T-cell (primary cell): ENCODE measurements at regions not wholly inside any gene's neighbourhood (a gene's known extent, or its start where the extent isn't known, plus 50 kb on each side); places are given as distances from the start of the nearest gene placed in this dataset.

ENCODE experiments used
- ATAC-seq, 4 experiments: fragments of 200-7000 bp in 3 of 4; fragments of 150-1000 bp in 1 of 4; cut with Tn5 transposase; replicated peaks in 1 of 4; 1 replicate in 3 of 4; 2 replicates in 1 of 4; pipeline ENCODE4 v1.10.0; 2021; ENCODE audit warnings: moderate library complexity in 3 of 4, mild to moderate bottlenecking in 2 of 4, moderate number of reproducible peaks in 1 of 4
- CTCF ChIA-PET, 2 donors: fragments of 300-600 bp; sonication (Branson Sonifier 250); formaldehyde crosslinking; loops; one replicate each; lab custom pipeline; 2022; ENCODE audit warnings: antibody characterized with exemption in 2 of 2; lab: Charles Lee
- POLR2A ChIA-PET, 2 donors: fragments of 300-600 bp; sonication (Branson Sonifier 250); formaldehyde crosslinking; loops; one replicate each; lab custom pipeline; 2022; ENCODE audit warnings: antibody characterized with exemption in 2 of 2; lab: Charles Lee
- DNase-seq, 35 experiments: peaks; one replicate each; pipeline versions ENCODE4 v3.0.0 to v3.0.0-alpha.2; 2013 to 2023
- H3K27ac ChIP-seq: one replicate; pipeline ENCODE4 v1.5.1; 2013; ENCODE audit warnings: low read length
- H3K27me3 ChIP-seq, 2 experiments: replicated peaks in 1 of 2; 1 replicate in 1 of 2; 2 replicates in 1 of 2; pipeline versions ENCODE4 v1.6.1 to v1.7.0; 2013; ENCODE audit warnings: low read length in 1 of 2, mixed read lengths in 1 of 2; ENCODE audit not compliant: control insufficient read depth in 2 of 2, insufficient read depth in 2 of 2; ENCODE audit errors: extremely low read depth in 1 of 2
- H3K36me3 ChIP-seq, 2 donors: 1 replicate in 1 of 2; 2 replicates in 1 of 2; pipeline versions ENCODE4 v1.6.1 to v1.7.0; 2013; ENCODE audit warnings: low read length in 1 of 2; ENCODE audit not compliant: control insufficient read depth in 2 of 2, insufficient read depth in 1 of 2; ENCODE audit errors: extremely low read depth in 1 of 2
- H3K4me1 ChIP-seq, 2 experiments: 1 replicate in 1 of 2; 2 replicates in 1 of 2; pipeline versions ENCODE4 v1.6.1 to v1.7.0; 2013; ENCODE audit warnings: low read length in 2 of 2, mixed read lengths in 1 of 2; ENCODE audit not compliant: insufficient read depth in 2 of 2, control insufficient read depth in 1 of 2; ENCODE audit errors: extremely low read depth in 1 of 2
- H3K4me3 ChIP-seq, 2 donors: 1 replicate in 1 of 2; 2 replicates in 1 of 2; pipeline versions ENCODE4 v1.5.1 to v1.7.0; 2013; ENCODE audit warnings: mild to moderate bottlenecking in 2 of 2, low read length in 1 of 2, moderate library complexity in 1 of 2; ENCODE audit not compliant: control insufficient read depth in 1 of 2; ENCODE audit errors: extremely low read depth in 1 of 2
- H3K9me3 ChIP-seq: 2 replicates; pipeline ENCODE4 v1.7.0; 2013
- H3K27ac Mint-ChIP-seq, 2 donors: one replicate each; pipeline ENCODE4 v1.8.0; 2020 to 2021; ENCODE audit warnings: mild to moderate bottlenecking in 2 of 2, mixed read lengths in 2 of 2
- H3K27me3 Mint-ChIP-seq, 2 donors: one replicate each; pipeline ENCODE4 v1.8.0; 2021 to 2022; ENCODE audit warnings: mixed read lengths in 2 of 2
- H3K36me3 Mint-ChIP-seq: one replicate; pipeline ENCODE4 v1.8.0; 2021; ENCODE audit warnings: mixed read lengths
- H3K4me1 Mint-ChIP-seq, 3 donors: one replicate each; pipeline ENCODE4 v1.8.0; 2020 to 2022; ENCODE audit warnings: mixed read lengths in 3 of 3, mild to moderate bottlenecking in 1 of 3
- H3K4me3 Mint-ChIP-seq, 3 donors: one replicate each; pipeline ENCODE4 v1.8.0; 2020 to 2022; ENCODE audit warnings: mild to moderate bottlenecking in 3 of 3, mixed read lengths in 3 of 3, moderate library complexity in 3 of 3
- H3K9me3 Mint-ChIP-seq, 3 donors: one replicate each; pipeline ENCODE4 v1.8.0; 2020 to 2022; ENCODE audit warnings: mixed read lengths in 3 of 3
- WGBS: methylation state at CpG from one replicate; pipeline ENCODE4 v1.1.5; 2013; ENCODE audit warnings: missing lambda C conversion rate; ENCODE audit not compliant: insufficient coverage; 5-methylcytosine and 5-hydroxymethylcytosine counted together

DNA sequence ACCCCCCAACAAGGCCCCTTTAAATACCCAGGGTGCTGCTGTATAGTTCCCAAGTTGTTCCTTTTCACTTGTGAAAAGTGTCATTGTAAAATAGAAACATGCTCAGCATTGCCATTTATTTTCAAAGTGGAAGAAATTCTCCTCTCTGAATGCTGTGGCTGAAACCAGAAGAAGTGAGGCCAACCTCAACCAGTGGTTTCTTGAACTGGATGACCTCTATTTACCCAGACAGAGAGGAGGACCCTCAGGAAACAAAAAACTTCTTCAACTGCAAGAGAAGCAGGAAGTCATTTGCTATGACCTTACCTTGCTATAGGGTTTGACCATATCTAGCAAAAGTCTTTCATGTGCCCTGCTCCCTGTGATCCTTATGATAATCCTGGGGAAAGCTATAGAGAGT, 209.7 kb upstream of the RARB start:
- no peaks in the 10 kb centered on the region for H3K36me3 ChIP-seq

DNA sequence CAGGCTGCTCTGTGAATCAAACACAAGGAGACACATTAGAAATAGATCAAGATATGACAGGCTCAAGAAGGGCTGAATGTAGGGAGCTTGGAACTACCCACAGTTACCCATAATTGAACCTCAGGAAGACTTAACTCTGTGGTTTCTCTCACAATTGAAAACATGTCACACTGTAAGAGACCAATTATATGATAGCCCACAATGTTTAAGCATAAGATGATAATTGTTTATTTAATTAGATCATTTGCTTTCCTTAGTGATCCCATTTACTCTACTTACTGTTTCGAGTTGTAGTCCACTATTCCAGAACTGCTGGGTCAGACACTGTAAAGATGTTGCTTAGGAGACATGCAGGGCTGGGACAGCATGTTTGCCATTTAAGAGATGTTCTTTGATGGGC, 201.3 kb upstream of the RARB start:
- Histone ChIP-seq H3K27ac (no peak overlapping the region), H3K4me1 (no peaks in the 10 kb centered on the region), H3K36me3 (no peaks in the 10 kb centered on the region), H3K27me3 (no peaks in the 10 kb centered on the region), H3K4me3 (no peak overlapping the region), H3K9me3 (no peaks in the 10 kb centered on the region)
- Mint-ChIP-seq H3K36me3 (no peaks in the 10 kb centered on the region), H3K9me3 (peaks cover 0 to 6% (median 0%) of the 10 kb centered on the region in 3 donors), H3K27me3 (no peaks in the 10 kb centered on the region), H3K4me3 (no peak overlapping the region), H3K4me1 (no peaks in the 10 kb centered on the region), H3K27ac (no peak overlapping the region)
- CTCF ChIA-PET: no interaction called here
- WGBS: no CpG with 5 or more reads among the region's 1 CpG
- POLR2A ChIA-PET: no interaction called here
- ATAC-seq (no peak), DNase-seq (no peak)

More for the DNA sequence above, 209.7 kb upstream of the RARB start:
- H3K4me1 Mint-ChIP-seq: no peaks in the 10 kb centered on the region
- H3K4me3 ChIP-seq: no peak overlapping the region
- ATAC-seq (no peak), DNase-seq (no peak)
- ChIA-PET CTCF (no interaction called here), POLR2A (no interaction called here)
- H3K27ac Mint-ChIP-seq: no peak overlapping the region
- peaks cover 0 to 5% (median 3%) of the 10 kb centered on the region in 3 donors for H3K9me3 Mint-ChIP-seq
- H3K36me3 Mint-ChIP-seq: no peaks in the 10 kb centered on the region
- no peaks in the 10 kb centered on the region for H3K4me1 ChIP-seq
- no peak overlapping the region for H3K4me3 Mint-ChIP-seq
- no peaks in the 10 kb centered on the region for H3K27me3 ChIP-seq
- H3K9me3 ChIP-seq: no peaks in the 10 kb centered on the region
- H3K27me3 Mint-ChIP-seq: no peaks in the 10 kb centered on the region
- no peak overlapping the region for H3K27ac ChIP-seq

DNA sequence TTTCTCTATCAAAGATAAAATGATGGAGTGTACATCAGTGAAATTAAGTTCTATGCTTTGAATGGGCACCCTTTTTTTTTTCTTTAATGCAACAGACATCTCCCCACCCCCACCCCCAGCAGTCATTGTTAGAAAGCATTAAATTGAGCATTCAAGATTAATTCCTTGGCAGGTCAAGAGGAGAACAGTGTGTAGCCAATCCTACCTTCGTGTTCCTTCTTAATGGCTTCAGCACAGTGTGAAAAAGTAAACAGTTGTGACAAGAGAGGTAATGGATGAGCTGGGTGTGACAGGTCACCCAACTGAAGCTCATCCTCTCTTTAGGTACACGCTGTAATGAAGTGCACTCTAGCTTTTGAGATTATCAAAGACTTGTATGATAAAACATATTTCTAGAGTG, 198.5 kb upstream of the RARB start:
- Mint-ChIP-seq H3K27ac (no peak overlapping the region), H3K9me3 (peaks cover 0 to 6% (median 0%) of the 10 kb centered on the region in 3 donors), H3K36me3 (no peaks in the 10 kb centered on the region), H3K4me3 (no peak overlapping the region), H3K27me3 (no peaks in the 10 kb centered on the region), H3K4me1 (no peaks in the 10 kb centered on the region)
- 13% methylated on average over 1 of the region's 2 CpGs for WGBS
- ChIA-PET POLR2A (no interaction called here), CTCF (no interaction called here)
- Histone ChIP-seq H3K36me3 (no peaks in the 10 kb centered on the region), H3K4me1 (no peaks in the 10 kb centered on the region), H3K27ac (no peak overlapping the region), H3K4me3 (no peak overlapping the region), H3K9me3 (no peaks in the 10 kb centered on the region), H3K27me3 (no peaks in the 10 kb centered on the region)
- ATAC-seq (no peak), DNase-seq (no peak)

DNA sequence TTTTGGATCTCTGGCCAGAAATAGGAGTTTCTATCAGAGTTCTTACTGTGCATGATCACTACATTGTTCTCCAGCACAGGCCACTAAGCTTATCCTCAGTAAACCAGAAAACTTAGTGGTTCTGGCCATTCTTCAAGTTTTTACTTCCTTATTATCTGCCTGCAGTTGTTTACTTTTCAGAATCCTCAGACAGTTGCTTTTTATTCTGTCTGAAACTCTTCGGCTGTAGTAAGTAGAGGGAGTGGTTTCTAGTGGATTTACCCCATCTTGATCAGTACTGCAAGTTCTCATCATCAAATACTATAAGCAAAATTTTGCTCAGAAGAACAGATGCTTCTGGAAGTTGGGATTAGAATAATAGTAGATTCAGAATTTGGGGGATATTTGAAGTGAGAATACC, 193.0 kb upstream of the RARB start:
- Histone ChIP-seq H3K4me3 (no peak overlapping the region), H3K27me3 (no peaks in the 10 kb centered on the region), H3K4me1 (no peaks in the 10 kb centered on the region), H3K36me3 (no peaks in the 10 kb centered on the region), H3K27ac (no peak overlapping the region), H3K9me3 (no peaks in the 10 kb centered on the region)
- Mint-ChIP-seq H3K4me1 (no peaks in the 10 kb centered on the region), H3K4me3 (no peak overlapping the region), H3K27me3 (no peaks in the 10 kb centered on the region), H3K9me3 (peaks cover 0 to 4% (median 3%) of the 10 kb centered on the region in 3 donors), H3K36me3 (no peaks in the 10 kb centered on the region), H3K27ac (no peak overlapping the region)
- no peak for DNase-seq
- ChIA-PET CTCF (no interaction called here), POLR2A (no interaction called here)
- ATAC-seq: no peak
- no CpG with 5 or more reads among the region's 1 CpG for WGBS

DNA sequence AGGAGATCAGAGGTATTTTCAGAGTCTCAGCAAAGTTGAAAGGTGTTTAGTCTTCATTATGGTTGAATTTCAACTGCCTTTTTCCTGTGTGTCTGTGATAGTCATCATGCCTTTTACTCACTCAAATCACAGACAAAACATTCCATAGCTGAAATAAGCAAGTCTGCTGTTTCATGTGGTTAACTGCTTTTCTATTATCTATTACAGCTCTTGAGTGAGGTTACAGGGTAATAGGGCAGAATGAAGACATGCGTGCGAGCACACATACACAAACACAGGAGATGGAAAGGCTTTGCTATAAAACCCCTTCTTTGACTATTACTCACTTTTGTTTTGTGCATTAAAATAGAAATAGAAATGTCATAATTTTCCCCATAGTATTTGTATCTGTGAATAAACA, 192.6 kb upstream of the RARB start:
- H3K27ac Mint-ChIP-seq: no peak overlapping the region
- DNase-seq (no peak), ATAC-seq (no peak)
- ChIA-PET CTCF (no interaction called here), POLR2A (no interaction called here)
- H3K27ac ChIP-seq: no peak overlapping the region
- H3K4me1 Mint-ChIP-seq: no peaks in the 10 kb centered on the region
- H3K9me3 Mint-ChIP-seq: peaks cover 0 to 4% (median 3%) of the 10 kb centered on the region in 3 donors
- no CpG with 5 or more reads among the region's 2 CpGs for WGBS
- no peaks in the 10 kb centered on the region for H3K36me3 Mint-ChIP-seq
- no peaks in the 10 kb centered on the region for H3K27me3 ChIP-seq
- H3K4me3 ChIP-seq: no peak overlapping the region
- H3K27me3 Mint-ChIP-seq: no peaks in the 10 kb centered on the region
- no peak overlapping the region for H3K4me3 Mint-ChIP-seq
- H3K36me3 ChIP-seq: no peaks in the 10 kb centered on the region
- no peaks in the 10 kb centered on the region for H3K9me3 ChIP-seq
- no peaks in the 10 kb centered on the region for H3K4me1 ChIP-seq

DNA sequence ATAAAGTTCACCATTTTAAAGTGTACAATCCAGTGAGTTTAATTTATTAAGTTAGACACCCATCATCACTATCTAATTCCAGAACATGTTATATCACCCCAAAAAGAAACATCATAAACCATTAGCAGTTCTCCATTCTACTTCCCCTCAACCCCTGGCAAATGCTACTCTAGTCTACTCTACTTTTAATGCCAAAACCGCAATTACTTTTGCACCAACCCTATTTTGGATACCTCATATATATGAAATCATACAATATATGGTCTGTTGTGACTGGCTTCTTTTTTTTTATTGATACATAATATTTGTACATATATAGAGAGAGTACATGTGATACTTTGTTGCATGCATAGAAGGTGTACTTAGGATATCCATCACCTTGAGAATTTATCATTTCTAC, 190.5 kb upstream of the RARB start:
- H3K27ac Mint-ChIP-seq: no peak overlapping the region
- no CpG with 5 or more reads among the region's 1 CpG for WGBS
- Histone ChIP-seq H3K9me3 (no peaks in the 10 kb centered on the region), H3K4me3 (no peak overlapping the region), H3K27ac (no peak overlapping the region), H3K4me1 (no peaks in the 10 kb centered on the region), H3K27me3 (no peaks in the 10 kb centered on the region), H3K36me3 (no peaks in the 10 kb centered on the region)
- H3K9me3 Mint-ChIP-seq: peaks cover 2 to 4% (median 3%) of the 10 kb centered on the region in 3 donors
- H3K4me1 Mint-ChIP-seq: no peaks in the 10 kb centered on the region
- ChIA-PET CTCF (no interaction called here), POLR2A (no interaction called here)
- H3K27me3 Mint-ChIP-seq: no peaks in the 10 kb centered on the region
- H3K36me3 Mint-ChIP-seq: no peaks in the 10 kb centered on the region
- no peak overlapping the region for H3K4me3 Mint-ChIP-seq
- DNase-seq (no peak), ATAC-seq (no peak)

DNA sequence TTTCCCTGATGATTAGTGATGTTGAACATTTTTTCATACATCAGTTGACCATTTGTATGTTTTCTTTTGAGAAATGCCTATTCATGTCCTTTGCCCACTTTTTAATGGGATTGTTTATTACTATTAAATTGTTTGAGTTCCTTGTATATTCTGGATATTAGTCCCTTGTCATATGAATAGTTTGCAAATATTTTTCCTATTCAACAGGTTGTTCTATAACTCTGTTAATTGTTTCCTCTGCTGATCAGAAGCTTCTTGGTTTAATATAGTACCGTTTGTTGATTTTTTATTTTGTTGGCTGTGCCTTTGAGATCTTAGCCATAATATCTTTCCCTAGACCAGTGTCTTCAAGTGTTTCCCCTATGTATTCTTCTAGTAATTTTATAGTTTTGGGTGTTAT, 189.0 kb upstream of the RARB start:
- WGBS: no CpG with 5 or more reads among the region's 1 CpG
- H3K4me1 Mint-ChIP-seq: no peaks in the 10 kb centered on the region
- CTCF ChIA-PET: no interaction called here
- no peaks in the 10 kb centered on the region for H3K9me3 ChIP-seq
- H3K36me3 ChIP-seq: no peaks in the 10 kb centered on the region
- POLR2A ChIA-PET: no interaction called here
- H3K27me3 Mint-ChIP-seq: no peaks in the 10 kb centered on the region
- no peaks in the 10 kb centered on the region for H3K27me3 ChIP-seq
- DNase-seq (no peak), ATAC-seq (no peak)
- H3K27ac ChIP-seq: no peak overlapping the region
- no peaks in the 10 kb centered on the region for H3K36me3 Mint-ChIP-seq
- H3K4me3 ChIP-seq: no peak overlapping the region
- no peaks in the 10 kb centered on the region for H3K4me1 ChIP-seq
- H3K4me3 Mint-ChIP-seq: no peak overlapping the region
- peaks cover 4 to 10% (median 4%) of the 10 kb centered on the region in 3 donors for H3K9me3 Mint-ChIP-seq
- no peak overlapping the region for H3K27ac Mint-ChIP-seq
